ENCODE measurements at regions not wholly inside any gene's neighbourhood (a gene's known extent, or its start where the extent isn't known, plus 50 kb on each side); places are given as distances from the start of the nearest gene placed in this dataset.

DNA sequence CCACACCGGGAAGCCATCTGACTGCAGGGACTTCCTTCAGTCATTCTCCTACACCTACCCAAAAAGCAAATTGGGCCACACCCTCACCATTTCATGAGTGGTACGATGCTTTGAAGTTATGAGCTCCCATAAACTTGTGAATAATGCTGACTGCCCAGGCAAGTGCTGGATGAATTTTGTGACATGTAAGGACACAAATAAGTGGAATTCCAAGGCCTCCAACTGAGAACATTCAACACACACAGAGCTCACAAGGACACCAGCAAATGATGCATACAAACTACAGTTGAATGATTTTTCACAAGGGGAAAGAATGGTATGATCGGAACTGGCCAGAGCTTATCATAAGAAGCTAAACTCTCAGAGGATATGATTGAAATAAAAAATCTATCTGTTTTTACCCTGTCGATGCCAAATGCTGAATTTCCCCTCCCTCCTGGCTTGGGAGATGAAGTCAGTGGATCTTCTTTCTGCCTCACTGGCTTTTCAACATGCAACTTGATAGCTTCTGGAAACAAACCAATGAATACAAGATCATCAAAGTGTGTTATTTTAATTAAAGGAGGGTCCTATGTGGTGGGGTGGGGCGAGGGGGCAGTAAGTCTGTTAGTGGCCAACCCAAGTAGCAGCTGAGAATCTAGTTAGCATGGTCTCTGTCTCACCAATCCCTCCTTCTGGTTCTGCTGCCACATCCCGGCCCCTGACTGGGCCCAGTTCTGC, 123.8 kb downstream of the WT1 start:
- H3K27me3 ChIP-seq (ENCODE audit: control insufficient read depth, insufficient read depth, low read length): no peaks in the 10 kb centered on the region
- ChIA-PET CTCF (interaction anchor here (0.7 to 1.0 kb wide), 3 partner anchors 12 to 391 kb away, joined by 3 read pairs; no protein-coding TSS in a partner anchor), POLR2A (no interaction called here)
- TF ChIP-seq, protein P1, sequence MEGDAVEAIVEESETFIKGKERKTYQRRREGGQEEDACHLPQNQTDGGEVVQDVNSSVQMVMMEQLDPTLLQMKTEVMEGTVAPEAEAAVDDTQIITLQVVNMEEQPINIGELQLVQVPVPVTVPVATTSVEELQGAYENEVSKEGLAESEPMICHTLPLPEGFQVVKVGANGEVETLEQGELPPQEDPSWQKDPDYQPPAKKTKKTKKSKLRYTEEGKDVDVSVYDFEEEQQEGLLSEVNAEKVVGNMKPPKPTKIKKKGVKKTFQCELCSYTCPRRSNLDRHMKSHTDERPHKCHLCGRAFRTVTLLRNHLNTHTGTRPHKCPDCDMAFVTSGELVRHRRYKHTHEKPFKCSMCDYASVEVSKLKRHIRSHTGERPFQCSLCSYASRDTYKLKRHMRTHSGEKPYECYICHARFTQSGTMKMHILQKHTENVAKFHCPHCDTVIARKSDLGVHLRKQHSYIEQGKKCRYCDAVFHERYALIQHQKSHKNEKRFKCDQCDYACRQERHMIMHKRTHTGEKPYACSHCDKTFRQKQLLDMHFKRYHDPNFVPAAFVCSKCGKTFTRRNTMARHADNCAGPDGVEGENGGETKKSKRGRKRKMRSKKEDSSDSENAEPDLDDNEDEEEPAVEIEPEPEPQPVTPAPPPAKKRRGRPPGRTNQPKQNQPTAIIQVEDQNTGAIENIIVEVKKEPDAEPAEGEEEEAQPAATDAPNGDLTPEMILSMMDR (IDR thresholded peaks at IDR 0.05; ENCODE audit: insufficient read depth, low read depth, low read length): no peak
- no peak for DNase-seq (ENCODE audit: low read depth)
- H3K4me3 ChIP-seq (ENCODE audit: low read depth, low read length): no peak overlapping the region
- no peaks in the 10 kb centered on the region for H3K36me3 ChIP-seq (ENCODE audit: control insufficient read depth, insufficient read depth, low read length)

- Histone ChIP-seq H3K36me3 (ENCODE audit: control insufficient read depth, insufficient read depth, low read length) (no peaks in the 10 kb centered on the region), H3K4me3 (ENCODE audit: low read depth, low read length) (no peak overlapping the region), H3K27me3 (ENCODE audit: control insufficient read depth, insufficient read depth, low read length) (no peaks in the 10 kb centered on the region)
- no peak for DNase-seq (ENCODE audit: low read depth)
- POLR2A ChIA-PET: no interaction called here
- CTCF ChIA-PET: interaction anchor here (0.6 to 1.6 kb wide), 6 partner anchors 8 to 391 kb away, joined by 3 to 6 read pairs (median 3); no protein-coding TSS in a partner anchor
- TF ChIP-seq, protein P1 (IDR thresholded peaks at IDR 0.05; ENCODE audit: insufficient read depth, low read depth, low read length): no peak
Measured at GRCh38 chr11:32312206-32312817, 123.0 kb downstream of the WT1 start.

GRCh38 chr11:32312865-32313403, 122.4 kb downstream of the WT1 start:
- TF ChIP-seq, protein P1 (IDR thresholded peaks at IDR 0.05; ENCODE audit: insufficient read depth, low read depth, low read length): peak; percentile 54
- no peaks in the 10 kb centered on the region for H3K36me3 ChIP-seq (ENCODE audit: control insufficient read depth, insufficient read depth, low read length)
- POLR2A ChIA-PET: no interaction called here
- CTCF ChIA-PET: interaction anchor here (0.6 to 1.6 kb wide), 5 partner anchors 9 to 20 kb away, joined by 3 to 6 read pairs (median 3); no protein-coding TSS in a partner anchor
- no peaks in the 10 kb centered on the region for H3K27me3 ChIP-seq (ENCODE audit: control insufficient read depth, insufficient read depth, low read length)
- no peak for DNase-seq (ENCODE audit: low read depth)
- H3K4me3 ChIP-seq (ENCODE audit: low read depth, low read length): no peak overlapping the region

DNA sequence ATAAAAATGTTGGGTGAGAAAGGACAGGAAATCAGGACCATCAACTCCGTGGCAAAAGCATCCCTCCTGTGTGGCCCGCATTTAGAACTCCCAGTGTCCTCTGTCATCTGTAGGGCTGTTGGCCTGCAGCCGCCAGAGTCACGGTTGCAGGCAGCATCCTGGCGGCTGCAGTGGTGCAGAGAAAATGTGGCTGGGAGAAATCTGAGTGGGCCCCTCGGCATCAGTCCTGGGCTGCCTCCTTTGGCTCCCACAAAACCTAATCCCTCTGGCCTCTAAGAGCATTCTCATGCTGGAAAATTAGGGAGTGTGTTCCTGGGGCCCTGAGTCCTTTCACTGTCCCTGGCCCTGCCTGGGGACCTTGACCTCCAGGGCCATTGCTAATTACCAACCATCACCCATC, 121.9 kb downstream of the WT1 start:
- POLR2A ChIA-PET: no interaction called here
- no peak overlapping the region for H3K4me3 ChIP-seq (ENCODE audit: low read depth, low read length)
- no peaks in the 10 kb centered on the region for H3K36me3 ChIP-seq (ENCODE audit: control insufficient read depth, insufficient read depth, low read length)
- TF ChIP-seq, protein P1 (IDR thresholded peaks at IDR 0.05; ENCODE audit: insufficient read depth, low read depth, low read length): no peak
- no peak for DNase-seq (ENCODE audit: low read depth)
- no peaks in the 10 kb centered on the region for H3K27me3 ChIP-seq (ENCODE audit: control insufficient read depth, insufficient read depth, low read length)
- CTCF ChIA-PET: interaction anchor here (1.0 to 1.6 kb wide), 4 partner anchors 9 to 16 kb away, joined by 3 to 6 read pairs (median 4); no protein-coding TSS in a partner anchor

DNA sequence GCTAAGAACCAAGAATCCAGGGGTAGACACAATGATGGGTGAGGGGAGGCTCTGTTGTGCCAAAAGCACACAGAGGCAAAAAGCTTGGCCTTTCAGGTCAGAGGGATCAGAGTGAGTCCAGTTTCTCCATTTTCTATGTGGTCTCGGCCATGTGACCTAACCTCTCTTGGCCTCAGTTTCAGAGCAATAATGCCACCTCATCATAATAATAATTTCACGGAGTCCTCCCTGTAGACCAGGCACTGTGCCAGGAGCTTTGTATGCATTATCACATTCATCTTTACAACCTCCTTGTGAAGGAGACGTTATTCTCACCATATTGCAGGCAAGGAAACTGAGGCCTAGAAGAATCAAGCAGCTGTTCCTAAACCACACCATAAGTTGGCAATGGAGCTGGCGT, 120.2 kb downstream of the WT1 start:
- POLR2A ChIA-PET: no interaction called here
- H3K4me3 ChIP-seq (ENCODE audit: low read depth, low read length): no peak overlapping the region
- CTCF ChIA-PET: interaction anchor here (1.1 to 1.6 kb wide), 4 partner anchors 9 to 17 kb away, joined by 3 to 12 read pairs (median 6); no protein-coding TSS in a partner anchor
- no peaks in the 10 kb centered on the region for H3K36me3 ChIP-seq (ENCODE audit: control insufficient read depth, insufficient read depth, low read length)
- TF ChIP-seq, protein P1 (IDR thresholded peaks at IDR 0.05; ENCODE audit: insufficient read depth, low read depth, low read length): no peak
- no peaks in the 10 kb centered on the region; the same call in 1 of the 2 replicates for H3K27me3 ChIP-seq (ENCODE audit: control insufficient read depth, insufficient read depth, low read length)
- no peak for DNase-seq (ENCODE audit: low read depth)

Measured in BJ (cell line).